ENCODE measurements at regions not wholly inside any gene's neighbourhood (a gene's known extent, or its start where the extent isn't known, plus 50 kb on each side); places are given as distances from the start of the nearest gene placed in this dataset.
"Not testable (repeated sequence)": the region's sequence is repeated elsewhere in the genome, so short reads cannot be mapped to it uniquely, and the experiment has no call there.

GRCh38 chr2:140178234-140178633 lies 1398.0 kb upstream of the NXPH2 start:
- DNase-seq (ENCODE audit: low read depth in 2 of 2): no peak

DNA sequence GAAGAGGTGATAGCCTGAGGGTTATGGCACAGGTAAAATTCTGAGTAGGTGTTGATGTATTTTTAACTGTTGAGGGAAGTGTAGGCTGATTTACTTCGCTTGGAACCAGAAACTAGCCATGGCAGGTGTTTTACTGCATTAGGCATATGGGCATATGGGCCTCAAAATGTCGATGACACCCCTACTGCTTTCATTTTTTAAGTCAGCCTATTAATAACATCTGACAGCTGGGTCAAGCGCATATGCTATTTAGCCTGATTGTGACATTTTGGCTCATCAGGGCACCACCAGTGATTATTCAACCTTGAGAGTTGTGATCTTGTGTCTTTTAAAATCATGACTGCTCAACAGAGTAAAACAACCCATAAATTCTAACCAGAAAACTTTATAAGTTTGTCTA lies 1396.9 kb upstream of the NXPH2 start:
- DNase-seq (ENCODE audit: low read depth in 2 of 2): no peak

- DNase-seq (ENCODE audit: low read depth in 2 of 2): no peak
Measured at GRCh38 chr2:140173790-140174189, 1393.6 kb upstream of the NXPH2 start.

- DNase-seq (ENCODE audit: low read depth in 2 of 2): no peak
Measured at GRCh38 chr2:140164449-140164848, 1384.3 kb upstream of the NXPH2 start.

GRCh38 chr2:140158259-140158658 lies 1378.1 kb upstream of the NXPH2 start:
- DNase-seq (ENCODE audit: low read depth in 2 of 2): no peak

GRCh38 chr2:140157816-140158215 lies 1377.6 kb upstream of the NXPH2 start:
- DNase-seq (ENCODE audit: low read depth in 2 of 2): no peak

- DNase-seq (ENCODE audit: low read depth in 2 of 2): no peak
Measured at GRCh38 chr2:140154706-140155105, 1374.5 kb upstream of the NXPH2 start.

- no peak for DNase-seq (ENCODE audit: low read depth in 2 of 2)
Measured at GRCh38 chr2:140154271-140154670, 1374.1 kb upstream of the NXPH2 start.

GRCh38 chr2:140144611-140145010 lies 1364.4 kb upstream of the NXPH2 start:
- DNase-seq (ENCODE audit: low read depth in 2 of 2): no peak

- no peak for DNase-seq (ENCODE audit: low read depth in 2 of 2)
Measured at GRCh38 chr2:140138736-140139135, 1358.5 kb upstream of the NXPH2 start.

DNA sequence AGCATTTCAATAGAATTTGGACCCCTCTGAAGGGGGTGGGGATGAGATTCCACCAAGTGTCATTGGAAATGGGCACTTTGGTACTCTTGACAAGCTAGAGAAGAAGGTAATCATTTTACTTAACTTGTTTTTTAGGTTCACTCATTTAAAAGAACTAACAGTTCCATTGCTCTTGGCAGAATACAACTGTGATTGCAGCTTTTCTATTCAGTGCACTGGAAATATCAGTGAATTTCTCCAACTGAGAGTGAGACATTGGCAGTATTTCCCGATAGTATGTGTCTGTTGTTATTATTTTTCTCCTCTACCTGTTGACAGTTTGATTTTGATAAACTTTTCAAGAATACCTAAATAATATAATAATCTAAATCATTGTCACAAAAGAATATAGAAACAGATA lies 1356.7 kb upstream of the NXPH2 start:
- no peak for DNase-seq (ENCODE audit: low read depth in 2 of 2)

GRCh38 chr2:140136366-140136765 lies 1356.2 kb upstream of the NXPH2 start:
- DNase-seq (ENCODE audit: low read depth in 2 of 2): no peak

- DNase-seq (ENCODE audit: low read depth in 2 of 2): no peak
Measured at GRCh38 chr2:140128909-140129308, 1348.7 kb upstream of the NXPH2 start.

GRCh38 chr2:140122001-140122400 lies 1341.8 kb upstream of the NXPH2 start:
- no peak for DNase-seq (ENCODE audit: low read depth in 2 of 2)

- no peak for DNase-seq (ENCODE audit: low read depth in 2 of 2)
Measured at GRCh38 chr2:140117386-140117785, 1337.2 kb upstream of the NXPH2 start.

DNA sequence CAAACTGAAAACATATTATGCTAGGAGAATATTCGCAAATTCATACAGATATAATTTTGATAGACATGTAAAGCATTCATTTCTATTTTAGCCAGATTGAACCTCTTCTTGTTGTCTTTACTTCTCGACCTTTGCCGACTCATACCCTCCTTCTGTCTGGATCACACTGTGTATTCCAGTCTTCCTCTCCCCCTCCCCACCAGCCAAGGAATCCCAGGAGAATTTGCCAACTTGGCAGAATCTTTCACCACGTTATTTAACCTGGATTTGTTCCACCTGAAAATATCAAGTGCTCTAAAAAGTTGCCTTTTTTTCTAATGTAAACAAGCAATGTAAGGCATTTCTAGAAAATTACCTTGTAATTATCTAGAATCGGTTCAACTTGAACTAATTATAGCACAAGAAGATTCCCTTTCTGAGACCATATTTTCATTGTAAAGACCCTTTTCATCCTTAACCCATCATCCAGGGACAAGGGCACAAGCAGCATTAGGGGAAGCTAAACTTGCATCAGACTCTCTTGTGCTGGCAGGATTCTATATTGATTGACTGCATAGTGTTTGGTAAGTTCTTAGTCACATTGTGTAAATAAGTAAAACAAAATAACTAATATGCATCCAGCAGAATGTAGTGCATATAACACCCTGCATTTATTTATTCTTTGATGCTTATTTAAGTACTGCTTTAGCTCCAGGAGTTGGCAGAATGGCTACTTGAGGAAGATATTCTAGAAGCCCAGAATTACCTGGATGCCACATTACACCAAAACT lies 1328.7 kb upstream of the NXPH2 start:
- no peak for DNase-seq (ENCODE audit: low read depth in 2 of 2)

- DNase-seq (ENCODE audit: low read depth in 2 of 2): no peak
Measured at GRCh38 chr2:140091926-140092325, 1311.7 kb upstream of the NXPH2 start.

- DNase-seq (ENCODE audit: low read depth in 2 of 2): no peak
Measured at GRCh38 chr2:140086964-140087363, 1306.8 kb upstream of the NXPH2 start.

DNA sequence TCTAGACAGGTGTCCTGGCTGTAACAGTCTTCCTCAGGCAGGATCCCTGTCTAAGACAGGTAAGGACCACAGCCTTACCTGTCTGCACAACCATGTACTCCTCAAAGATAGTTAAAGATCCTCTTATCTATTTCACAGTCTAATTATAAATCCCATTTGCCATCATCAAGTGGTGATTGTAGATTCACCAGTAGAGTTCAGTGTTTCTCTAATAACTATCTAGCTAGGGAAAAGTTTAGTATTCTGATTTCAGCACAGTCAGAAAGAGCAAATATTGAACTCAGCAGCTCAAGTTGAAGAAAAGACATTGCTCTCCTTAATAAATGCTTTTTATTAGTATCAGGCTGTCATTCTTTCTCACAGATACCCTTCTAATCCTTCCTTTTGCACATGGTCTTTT lies 1305.5 kb upstream of the NXPH2 start:
- DNase-seq (ENCODE audit: low read depth in 2 of 2): no peak

DNA sequence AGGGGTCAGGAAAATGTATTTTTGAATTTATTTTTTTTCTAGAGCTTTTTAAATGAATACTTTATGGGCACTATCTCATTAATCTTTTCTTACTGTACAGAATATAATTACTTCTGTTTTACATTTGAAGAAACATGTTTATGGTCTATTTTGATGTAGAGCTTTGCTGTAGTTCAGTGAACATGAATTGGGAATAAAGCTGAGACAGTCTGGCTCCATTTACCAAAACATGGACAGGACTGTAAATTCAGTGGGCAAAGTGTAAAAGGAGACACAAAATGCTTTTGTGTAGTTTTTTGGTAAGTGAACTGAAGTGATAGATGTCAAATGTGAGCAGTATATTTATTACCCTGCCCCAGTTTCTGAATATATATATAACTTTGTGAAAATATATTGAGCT lies 1298.8 kb upstream of the NXPH2 start:
- DNase-seq (ENCODE audit: low read depth in 2 of 2): no peak

DNA sequence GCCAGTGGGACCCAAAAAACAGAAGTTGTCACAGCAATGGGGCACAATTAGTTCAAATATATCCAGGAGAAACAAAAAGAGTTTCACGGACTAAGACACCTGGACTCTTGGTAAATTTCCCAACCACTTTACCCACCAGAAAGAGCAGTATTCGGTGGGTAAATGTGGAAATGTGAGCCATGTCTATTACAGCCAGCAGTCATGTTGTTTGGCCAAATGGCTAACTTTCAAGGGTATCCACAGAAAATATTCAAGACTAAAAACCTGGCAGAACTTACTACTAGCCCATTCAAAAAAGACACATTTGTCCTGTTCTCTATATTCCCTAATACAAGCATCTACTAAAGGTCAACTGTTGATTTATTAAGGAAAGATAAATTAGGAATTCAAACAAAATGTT lies 1296.0 kb upstream of the NXPH2 start:
- no peak for DNase-seq (ENCODE audit: low read depth in 2 of 2)

- not testable (repeated sequence) for DNase-seq (ENCODE audit: low read depth in 2 of 2)
Measured at GRCh38 chr2:140073763-140074162, 1293.6 kb upstream of the NXPH2 start.

DNA sequence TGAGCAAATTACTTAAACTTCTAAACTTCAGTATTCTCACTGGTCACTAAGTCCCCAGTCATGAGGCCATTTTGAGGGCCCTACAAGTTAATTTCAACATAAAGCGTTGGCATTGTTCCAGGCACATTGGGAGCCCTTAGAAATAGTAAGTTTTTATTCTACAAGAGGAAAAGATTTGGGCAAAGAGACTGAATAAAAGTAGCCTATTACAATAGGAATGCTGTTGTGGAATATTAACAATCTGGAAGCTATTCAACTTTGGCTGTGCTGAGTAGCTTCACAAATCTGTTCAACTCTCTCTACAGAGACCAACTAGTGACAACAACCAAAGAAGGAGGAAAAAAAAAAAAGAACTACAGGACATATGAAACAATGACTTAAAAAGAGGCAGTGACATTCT lies 1287.5 kb upstream of the NXPH2 start:
- no peak for DNase-seq (ENCODE audit: low read depth in 2 of 2)

DNA sequence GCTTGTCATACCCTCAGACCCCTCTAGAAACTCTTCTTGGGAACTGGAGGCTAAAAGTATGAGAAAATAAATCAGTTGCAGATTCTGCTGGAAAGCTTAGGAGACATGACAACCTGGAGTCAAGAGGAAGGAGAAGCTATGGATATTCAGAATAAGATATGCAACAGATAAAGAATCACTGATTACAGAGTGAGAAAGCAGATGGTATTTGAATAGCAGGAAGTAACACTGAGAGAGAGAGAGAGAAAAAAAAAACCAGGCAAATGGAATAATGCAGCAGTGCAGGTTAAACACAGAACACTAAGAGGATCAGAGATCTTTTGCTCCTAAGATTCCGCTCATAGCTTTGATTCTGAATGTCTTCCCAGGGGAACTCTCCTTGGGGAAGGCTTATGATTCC lies 1284.1 kb upstream of the NXPH2 start:
- DNase-seq (ENCODE audit: low read depth in 2 of 2): no peak
